ENCODE measurements at regions not wholly inside any gene's neighbourhood (a gene's known extent, or its start where the extent isn't known, plus 50 kb on each side); places are given as distances from the start of the nearest gene placed in this dataset.

DNA sequence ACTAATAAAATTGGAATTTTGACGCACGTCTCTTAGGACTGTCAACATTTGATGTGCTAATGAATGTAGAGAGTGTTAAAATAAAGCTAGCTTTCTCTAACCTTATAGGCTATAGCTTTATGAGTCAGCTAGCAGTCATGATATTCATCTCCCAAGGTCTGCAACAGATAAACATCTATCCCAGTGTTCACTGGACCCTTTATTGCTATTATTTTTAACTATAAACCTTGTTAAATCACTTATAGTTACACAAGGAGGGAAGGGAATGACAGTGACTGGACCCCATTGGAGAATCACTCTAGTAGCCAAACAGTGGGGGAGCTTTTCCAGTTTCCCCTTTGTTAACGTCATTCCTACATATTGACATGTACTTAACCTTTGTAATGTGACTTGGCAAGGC is 67.9 kb upstream of the SHISA3 start:
- no peaks in the 10 kb centered on the region for H3K9me3 ChIP-seq
- H3K36me3 ChIP-seq = no peaks in the 10 kb centered on the region
- no peak overlapping the region for H3K4me3 ChIP-seq
- TF ChIP-seq, protein P1, sequence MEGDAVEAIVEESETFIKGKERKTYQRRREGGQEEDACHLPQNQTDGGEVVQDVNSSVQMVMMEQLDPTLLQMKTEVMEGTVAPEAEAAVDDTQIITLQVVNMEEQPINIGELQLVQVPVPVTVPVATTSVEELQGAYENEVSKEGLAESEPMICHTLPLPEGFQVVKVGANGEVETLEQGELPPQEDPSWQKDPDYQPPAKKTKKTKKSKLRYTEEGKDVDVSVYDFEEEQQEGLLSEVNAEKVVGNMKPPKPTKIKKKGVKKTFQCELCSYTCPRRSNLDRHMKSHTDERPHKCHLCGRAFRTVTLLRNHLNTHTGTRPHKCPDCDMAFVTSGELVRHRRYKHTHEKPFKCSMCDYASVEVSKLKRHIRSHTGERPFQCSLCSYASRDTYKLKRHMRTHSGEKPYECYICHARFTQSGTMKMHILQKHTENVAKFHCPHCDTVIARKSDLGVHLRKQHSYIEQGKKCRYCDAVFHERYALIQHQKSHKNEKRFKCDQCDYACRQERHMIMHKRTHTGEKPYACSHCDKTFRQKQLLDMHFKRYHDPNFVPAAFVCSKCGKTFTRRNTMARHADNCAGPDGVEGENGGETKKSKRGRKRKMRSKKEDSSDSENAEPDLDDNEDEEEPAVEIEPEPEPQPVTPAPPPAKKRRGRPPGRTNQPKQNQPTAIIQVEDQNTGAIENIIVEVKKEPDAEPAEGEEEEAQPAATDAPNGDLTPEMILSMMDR (IDR thresholded peaks at IDR 0.05) = no peak
- DNase-seq (ENCODE audit: low spot score) = no peak
- no peaks in the 10 kb centered on the region for H3K27me3 ChIP-seq
- no peak overlapping the region for H3K27ac ChIP-seq
- peaks cover 0 to 3% of the 10 kb centered on the region in 2 donors for H3K4me1 ChIP-seq

DNA sequence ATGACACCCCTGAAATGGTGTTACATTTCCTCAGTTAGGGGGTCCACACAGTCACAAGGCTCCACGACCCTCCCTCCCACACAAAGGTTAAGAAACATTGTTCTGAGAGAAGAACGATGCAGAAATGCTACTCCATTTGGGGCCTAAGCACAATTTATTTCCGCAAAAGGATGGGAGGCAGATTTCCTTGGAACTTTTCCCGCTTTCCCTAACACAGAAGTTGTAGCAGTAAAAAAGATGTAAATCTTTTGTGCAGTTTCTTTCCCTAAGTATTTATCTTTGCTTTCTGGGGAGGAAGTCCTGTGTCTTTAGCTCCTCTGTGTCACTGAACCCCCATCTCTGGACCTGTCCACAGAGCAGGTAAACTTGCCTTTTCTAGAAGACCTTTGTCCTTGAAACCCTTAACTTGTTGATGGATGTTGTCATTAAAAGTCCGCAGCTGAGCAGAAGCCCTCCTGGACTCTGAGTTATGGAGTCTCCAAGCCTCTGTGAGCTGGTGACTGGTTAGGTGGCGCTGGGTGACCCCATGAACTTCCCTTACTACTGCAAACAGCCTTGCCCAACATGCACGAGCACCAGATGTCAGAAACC is 67.2 kb upstream of the SHISA3 start:
- H3K4me1 ChIP-seq = peaks cover 0 to 3% of the 10 kb centered on the region in 2 donors
- no peaks in the 10 kb centered on the region for H3K36me3 ChIP-seq
- no peak for DNase-seq (ENCODE audit: low spot score)
- TF ChIP-seq, protein P1 (IDR thresholded peaks at IDR 0.05) = no peak
- H3K9me3 ChIP-seq = no peaks in the 10 kb centered on the region
- H3K4me3 ChIP-seq = no peak overlapping the region
- no peaks in the 10 kb centered on the region for H3K27me3 ChIP-seq
- H3K27ac ChIP-seq = no peak overlapping the region

DNA sequence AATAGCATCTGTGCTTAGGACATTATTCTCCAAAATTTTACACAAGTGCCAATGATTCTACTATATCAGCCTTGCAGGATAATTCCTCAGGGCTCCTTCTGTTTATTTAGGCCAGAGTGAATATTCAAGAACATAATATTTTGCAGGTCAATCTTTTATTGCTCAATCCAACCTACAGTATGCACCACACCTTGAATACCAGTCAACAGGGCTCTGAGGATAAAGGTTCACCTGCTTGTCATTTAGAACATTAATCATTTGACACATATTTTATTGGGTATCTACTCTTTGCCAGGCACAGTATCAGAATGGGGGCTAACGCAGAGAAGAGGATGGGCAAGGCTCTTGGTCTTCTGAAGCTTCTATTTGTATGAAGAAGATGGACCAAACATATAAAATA is 66.2 kb upstream of the SHISA3 start:
- DNase-seq (ENCODE audit: low spot score) = no peak
- Histone ChIP-seq H3K4me3 (no peak overlapping the region), H3K36me3 (no peaks in the 10 kb centered on the region), H3K4me1 (peaks cover 0 to 3% of the 10 kb centered on the region in 2 donors), H3K9me3 (no peaks in the 10 kb centered on the region), H3K27me3 (no peaks in the 10 kb centered on the region), H3K27ac (no peak overlapping the region)
- TF ChIP-seq, protein P1 (IDR thresholded peaks at IDR 0.05) = no peak

DNA sequence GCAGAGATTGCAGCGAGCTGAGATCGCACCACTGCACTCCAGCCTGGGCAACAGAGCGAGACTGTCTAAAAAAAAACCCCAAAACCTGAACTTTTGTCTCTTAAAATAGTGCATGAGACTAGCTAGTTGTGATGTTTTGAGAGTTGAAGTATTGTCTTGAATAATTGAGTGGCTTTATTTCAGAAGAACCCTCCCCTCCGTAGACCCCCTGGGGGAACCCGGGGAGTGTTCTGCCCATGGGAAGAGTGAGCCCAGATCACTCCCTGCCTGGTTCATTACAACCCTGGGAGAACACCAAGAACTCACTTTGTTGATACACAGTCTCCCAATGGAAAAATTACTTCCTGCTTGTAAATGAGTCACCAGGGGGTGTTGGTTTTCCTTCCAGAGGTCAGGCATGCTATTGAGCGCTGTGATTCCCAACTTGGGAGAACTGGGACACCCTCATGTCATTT is 65.3 kb upstream of the SHISA3 start:
- Histone ChIP-seq H3K4me3 (no peak overlapping the region), H3K4me1 (peaks cover 0 to 3% of the 10 kb centered on the region in 2 donors), H3K36me3 (no peaks in the 10 kb centered on the region), H3K9me3 (no peaks in the 10 kb centered on the region), H3K27me3 (no peaks in the 10 kb centered on the region), H3K27ac (peak overlapping the region in 1 of 2 donors; percentile 59)
- TF ChIP-seq, protein P1 (IDR thresholded peaks at IDR 0.05) = no peak
- peak; percentile 69 for DNase-seq (ENCODE audit: low spot score)

DNA sequence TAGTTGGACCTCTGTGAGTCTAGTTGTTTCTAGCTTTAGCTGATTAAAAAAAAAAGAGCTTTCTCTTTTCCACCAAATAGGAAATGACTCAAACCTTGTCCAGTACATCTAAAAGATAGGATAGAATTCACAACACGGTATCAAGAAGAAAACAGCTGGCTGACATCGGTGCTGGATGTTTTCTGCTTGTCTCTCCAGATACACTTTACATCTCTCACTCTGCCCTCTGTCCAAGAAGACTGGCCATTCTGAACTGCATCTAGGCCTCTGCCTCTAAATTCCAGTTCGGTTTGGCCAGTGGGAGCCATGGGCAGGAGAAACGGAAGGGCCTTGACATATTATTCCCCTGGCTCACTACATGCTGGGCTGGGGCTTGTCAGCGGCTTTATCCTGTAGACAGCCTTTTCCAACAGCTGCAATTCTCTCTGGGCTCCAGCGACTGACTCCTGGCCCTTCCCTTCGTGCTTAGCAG is 57.3 kb upstream of the SHISA3 start:
- peak overlapping the region; percentile 49 to 76 for H3K27ac ChIP-seq
- peaks cover 0 to 16% of the 10 kb centered on the region in 2 donors for H3K4me1 ChIP-seq
- TF ChIP-seq, protein P1 (IDR thresholded peaks at IDR 0.05) = no peak
- H3K4me3 ChIP-seq = no peak overlapping the region
- H3K9me3 ChIP-seq = no peaks in the 10 kb centered on the region
- DNase-seq (ENCODE audit: low spot score) = peak; percentile 84
- no peaks in the 10 kb centered on the region for H3K27me3 ChIP-seq
- no peaks in the 10 kb centered on the region for H3K36me3 ChIP-seq
